ENCODE measurements at regions not wholly inside any gene's neighbourhood (a gene's known extent, or its start where the extent isn't known, plus 50 kb on each side); places are given as distances from the start of the nearest gene placed in this dataset.

- no peak for ATAC-seq
- Mint-ChIP-seq H3K36me3 (no peaks in the 10 kb centered on the region), H3K4me1 (no peaks in the 10 kb centered on the region), H3K4me3 (no peak overlapping the region), H3K27ac (no peak overlapping the region), H3K9me3 (no peaks in the 10 kb centered on the region), H3K27me3 (no peaks in the 10 kb centered on the region)
Observed at GRCh38 chr4:119730671-119730950, 102.0 kb upstream of the PDE5A start.

GRCh38 chr4:119729835-119730670 lies 101.4 kb upstream of the PDE5A start:
- Mint-ChIP-seq H3K9me3 (no peaks in the 10 kb centered on the region), H3K4me3 (no peak overlapping the region), H3K27me3 (no peaks in the 10 kb centered on the region), H3K36me3 (no peaks in the 10 kb centered on the region), H3K4me1 (no peaks in the 10 kb centered on the region), H3K27ac (no peak overlapping the region)
- no peak for ATAC-seq

DNA sequence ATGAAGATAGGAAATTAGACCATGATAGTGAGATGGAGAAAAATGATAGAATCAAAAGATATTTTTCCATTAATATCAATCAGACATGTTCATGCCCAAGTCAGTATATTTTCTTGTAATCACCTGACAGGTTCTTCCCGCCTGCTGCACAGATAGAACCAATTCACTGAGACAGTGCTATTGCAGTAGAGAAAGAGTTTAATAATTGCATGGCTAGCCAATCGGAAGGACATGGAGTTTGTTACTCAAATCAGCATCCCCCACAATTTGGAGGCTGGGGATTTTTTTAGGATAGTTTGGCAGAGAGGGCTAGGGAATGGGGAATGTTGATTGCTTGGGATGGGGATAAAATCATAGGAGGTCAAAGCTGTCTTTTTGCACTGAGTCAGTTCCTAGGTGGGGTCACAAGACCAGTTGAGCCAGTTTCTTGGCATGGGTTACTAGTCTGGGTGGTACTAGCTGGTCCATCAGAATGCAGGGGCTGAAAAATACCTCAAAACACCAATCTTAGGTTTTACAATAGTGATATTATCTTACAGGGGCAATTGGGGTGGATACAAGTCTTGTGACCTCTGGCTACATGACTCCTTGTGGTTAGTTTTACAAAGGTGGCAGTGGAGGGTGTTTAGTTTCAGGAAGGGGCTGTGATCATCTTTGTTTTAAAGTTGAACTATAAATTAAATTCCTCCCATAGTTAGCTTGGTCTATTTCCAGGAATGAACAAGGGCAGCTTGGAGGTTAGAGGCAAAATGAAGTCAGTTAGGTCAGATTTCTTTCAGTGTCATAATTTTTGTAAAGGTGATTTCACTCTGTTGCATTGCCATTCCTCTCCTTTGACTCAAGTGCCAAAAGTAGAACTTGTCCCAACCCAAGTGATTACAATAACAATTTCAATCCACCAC lies 100.3 kb upstream of the PDE5A start:
- H3K9me3 Mint-ChIP-seq = no peaks in the 10 kb centered on the region
- no peaks in the 10 kb centered on the region for H3K4me1 Mint-ChIP-seq
- ATAC-seq = no peak
- no peak overlapping the region for H3K27ac Mint-ChIP-seq
- no peaks in the 10 kb centered on the region for H3K27me3 Mint-ChIP-seq
- H3K36me3 Mint-ChIP-seq = no peaks in the 10 kb centered on the region
- no peak overlapping the region for H3K4me3 Mint-ChIP-seq

GRCh38 chr4:119728185-119728584 lies 99.6 kb upstream of the PDE5A start:
- H3K27ac Mint-ChIP-seq = no peak overlapping the region
- ATAC-seq = no peak
- H3K27me3 Mint-ChIP-seq = no peaks in the 10 kb centered on the region
- no peaks in the 10 kb centered on the region for H3K4me1 Mint-ChIP-seq
- H3K4me3 Mint-ChIP-seq = no peak overlapping the region
- H3K36me3 Mint-ChIP-seq = no peaks in the 10 kb centered on the region
- H3K9me3 Mint-ChIP-seq = no peaks in the 10 kb centered on the region

DNA sequence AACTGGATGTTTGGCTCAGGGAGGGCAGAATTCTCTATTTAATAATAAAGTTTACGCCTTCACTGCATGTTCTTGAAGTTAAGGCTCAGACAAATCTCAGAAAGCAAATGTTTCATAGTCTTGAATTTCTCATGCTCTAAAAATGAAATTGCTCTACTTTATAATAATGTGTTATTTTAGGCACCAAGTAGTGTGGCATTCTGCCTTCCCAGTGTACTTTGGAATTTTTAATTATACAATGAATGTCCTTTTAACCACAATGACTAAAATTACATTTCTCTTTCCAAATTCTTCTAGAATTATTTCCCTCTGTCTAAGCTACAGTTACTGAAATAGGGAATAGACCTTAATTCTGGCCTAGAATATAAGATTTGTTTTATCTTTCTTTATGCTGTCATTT lies 97.9 kb upstream of the PDE5A start:
- no peaks in the 10 kb centered on the region for H3K27me3 Mint-ChIP-seq
- no peaks in the 10 kb centered on the region for H3K4me1 Mint-ChIP-seq
- H3K36me3 Mint-ChIP-seq = no peaks in the 10 kb centered on the region
- no peak overlapping the region for H3K4me3 Mint-ChIP-seq
- no peak overlapping the region for H3K27ac Mint-ChIP-seq
- H3K9me3 Mint-ChIP-seq = no peaks in the 10 kb centered on the region
- ATAC-seq = no peak

DNA sequence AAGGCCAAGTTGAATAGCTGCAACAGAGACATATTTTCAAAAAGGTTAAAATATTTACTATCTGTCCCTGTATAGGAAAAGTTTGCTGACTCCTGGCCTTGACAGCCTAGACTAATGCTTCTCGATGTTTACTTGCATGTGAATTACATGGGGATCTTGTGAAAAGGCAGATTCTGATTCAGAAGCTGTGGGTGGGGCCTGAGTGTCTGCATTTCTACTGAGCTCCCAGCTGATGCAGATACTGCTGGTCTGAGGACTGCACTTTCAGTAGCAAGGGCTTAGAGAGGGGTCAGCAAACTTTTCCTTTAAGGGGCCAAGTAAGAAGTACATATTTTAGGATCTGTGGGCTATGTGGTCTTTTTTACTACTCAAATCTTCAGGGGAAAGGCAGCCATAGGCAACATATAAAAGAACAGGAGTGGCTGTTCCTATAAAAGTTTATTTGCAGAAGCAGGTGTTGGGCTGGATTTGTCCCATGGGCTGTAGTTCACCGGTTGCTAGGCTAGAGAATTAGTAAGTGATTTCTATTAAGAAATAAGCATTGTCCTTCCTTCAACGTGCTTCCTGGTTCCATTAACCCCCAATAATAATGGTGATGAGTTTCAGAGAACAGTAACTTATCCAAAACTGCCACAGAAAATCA lies 97.2 kb upstream of the PDE5A start:
- H3K27me3 Mint-ChIP-seq = no peaks in the 10 kb centered on the region

DNA sequence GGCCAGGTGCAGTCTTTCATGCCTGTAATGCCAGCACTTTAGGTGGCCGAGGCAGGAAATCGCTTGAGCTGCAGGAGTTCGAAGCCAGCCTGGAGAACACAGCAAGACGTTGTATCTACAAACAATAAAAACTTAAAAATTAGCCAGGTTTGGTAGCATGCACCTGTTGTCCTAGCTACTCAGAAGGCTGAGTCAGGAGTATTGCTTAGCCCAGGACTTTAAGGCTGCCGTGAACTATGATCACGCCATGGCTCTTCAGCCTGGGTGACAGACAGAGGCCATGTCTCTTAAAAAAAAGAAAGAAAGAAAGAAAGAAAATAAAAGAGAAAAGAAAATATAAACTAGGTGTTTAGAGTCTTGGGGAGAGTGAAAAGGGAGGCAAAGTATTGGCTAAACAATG lies 96.4 kb upstream of the PDE5A start:
- Mint-ChIP-seq H3K4me1 (no peaks in the 10 kb centered on the region), H3K4me3 (no peak overlapping the region), H3K9me3 (peaks cover 4% of the 10 kb centered on the region), H3K27me3 (no peaks in the 10 kb centered on the region), H3K27ac (no peak overlapping the region), H3K36me3 (no peaks in the 10 kb centered on the region)
- ATAC-seq = no peak

More for the DNA sequence above, 97.2 kb upstream of the PDE5A start:
- no peaks in the 10 kb centered on the region for H3K36me3 Mint-ChIP-seq
- no peaks in the 10 kb centered on the region for H3K9me3 Mint-ChIP-seq
- H3K4me1 Mint-ChIP-seq = no peaks in the 10 kb centered on the region
- no peak overlapping the region for H3K27ac Mint-ChIP-seq
- no peak for ATAC-seq
- H3K4me3 Mint-ChIP-seq = no peak overlapping the region

DNA sequence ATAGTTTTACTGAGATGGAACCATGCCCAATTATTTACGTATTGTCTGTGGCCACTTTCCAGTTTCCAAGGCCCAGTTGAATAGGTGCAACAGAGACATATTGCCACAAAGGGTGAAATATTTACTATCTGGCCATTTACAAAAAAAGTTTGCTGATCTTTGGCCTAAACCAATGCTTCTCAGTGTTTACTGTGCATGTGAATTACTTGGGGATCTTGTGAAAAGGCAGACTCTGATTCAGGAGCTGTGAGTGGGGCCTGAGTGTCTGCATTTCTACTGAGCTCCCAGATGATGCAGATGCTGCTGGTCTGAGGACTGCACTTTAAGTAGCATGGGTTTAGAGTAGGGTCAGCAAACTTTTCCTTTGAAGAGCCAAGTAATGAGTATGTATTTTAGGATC lies 94.1 kb upstream of the PDE5A start:
- H3K27me3 Mint-ChIP-seq = no peaks in the 10 kb centered on the region
- no peaks in the 10 kb centered on the region for H3K4me1 Mint-ChIP-seq
- peaks cover 20% of the 10 kb centered on the region for H3K9me3 Mint-ChIP-seq
- H3K4me3 Mint-ChIP-seq = no peak overlapping the region
- ATAC-seq = no peak
- H3K27ac Mint-ChIP-seq = no peak overlapping the region
- H3K36me3 Mint-ChIP-seq = no peaks in the 10 kb centered on the region

DNA sequence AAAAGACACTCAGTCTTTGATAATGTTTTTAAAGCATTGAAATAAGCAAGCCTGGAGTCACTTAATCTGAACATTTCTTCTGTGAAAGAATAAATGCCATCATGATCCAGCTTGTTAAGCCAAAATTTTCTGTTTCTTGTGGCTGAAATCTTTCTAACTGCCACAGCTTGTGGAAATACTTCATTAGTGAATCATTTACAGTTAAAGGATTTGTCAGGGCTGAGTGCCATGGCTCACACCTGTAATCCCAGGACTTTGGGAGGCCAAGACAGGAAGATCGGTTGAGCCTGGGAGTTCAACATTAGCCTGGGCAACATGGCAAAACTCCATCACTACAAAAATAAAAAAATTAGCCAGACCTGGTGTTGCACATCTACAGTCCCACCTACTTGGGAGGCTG lies 93.3 kb upstream of the PDE5A start:
- H3K4me3 Mint-ChIP-seq = no peak overlapping the region
- ATAC-seq = no peak
- H3K4me1 Mint-ChIP-seq = no peaks in the 10 kb centered on the region
- peaks cover 20% of the 10 kb centered on the region for H3K9me3 Mint-ChIP-seq
- H3K27me3 Mint-ChIP-seq = no peaks in the 10 kb centered on the region
- no peaks in the 10 kb centered on the region for H3K36me3 Mint-ChIP-seq
- H3K27ac Mint-ChIP-seq = no peak overlapping the region

- Mint-ChIP-seq H3K36me3 (peaks cover 5% of the 10 kb centered on the region), H3K27ac (no peak overlapping the region), H3K4me3 (no peak overlapping the region), H3K9me3 (peaks cover 31% of the 10 kb centered on the region), H3K4me1 (no peaks in the 10 kb centered on the region), H3K27me3 (peaks cover 24% of the 10 kb centered on the region)
- ATAC-seq = no peak
Observed at GRCh38 chr4:119715490-119716445, 87.2 kb upstream of the PDE5A start.

- H3K4me1 Mint-ChIP-seq = peaks cover 11% of the 10 kb centered on the region
- H3K4me3 Mint-ChIP-seq = no peak overlapping the region
- no peak overlapping the region for H3K27ac Mint-ChIP-seq
- peaks cover 12% of the 10 kb centered on the region for H3K9me3 Mint-ChIP-seq
- no peaks in the 10 kb centered on the region for H3K36me3 Mint-ChIP-seq
- peaks cover 24% of the 10 kb centered on the region for H3K27me3 Mint-ChIP-seq
- ATAC-seq = no peak
Observed at GRCh38 chr4:119709418-119709817, 80.8 kb upstream of the PDE5A start.

DNA sequence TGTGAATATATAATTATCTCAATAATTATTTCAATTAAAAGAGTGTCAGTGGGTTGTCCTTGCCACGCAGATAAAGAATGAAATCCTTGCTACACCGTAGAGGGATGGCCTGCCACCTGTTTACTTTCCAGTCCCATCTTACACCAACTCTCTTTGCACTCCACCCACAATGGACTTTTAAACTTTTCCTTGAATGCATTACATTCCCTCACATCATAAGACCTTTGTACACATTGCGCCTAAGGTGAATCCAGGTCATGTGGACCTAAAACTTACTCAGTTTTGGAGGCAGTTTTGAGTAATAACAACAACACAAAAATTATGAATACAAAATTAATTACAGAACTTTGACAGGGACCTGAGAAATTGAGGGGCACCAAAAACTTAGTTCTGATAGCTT lies 78.7 kb upstream of the PDE5A start:
- no peak overlapping the region for H3K4me3 Mint-ChIP-seq
- H3K36me3 Mint-ChIP-seq = no peaks in the 10 kb centered on the region
- no peak overlapping the region for H3K27ac Mint-ChIP-seq

DNA sequence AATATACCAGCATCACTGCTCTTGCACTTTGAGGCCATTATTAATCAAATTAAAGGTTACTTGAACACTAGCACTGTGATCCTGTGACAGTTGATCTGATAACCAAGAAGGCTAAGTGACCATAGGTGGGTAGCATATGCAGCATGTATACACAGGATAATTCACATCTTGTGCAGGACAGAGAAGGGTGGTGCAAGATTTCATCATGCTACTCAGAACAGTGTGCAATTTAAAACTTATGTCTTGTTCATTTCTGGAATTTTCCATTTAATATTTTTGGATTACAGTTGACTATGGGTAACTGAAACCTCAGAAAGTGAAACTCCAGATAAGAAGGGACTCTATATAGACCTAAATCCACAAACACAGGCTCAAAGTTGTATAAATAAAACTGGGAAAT lies 78.2 kb upstream of the PDE5A start:
- H3K4me3 Mint-ChIP-seq = no peak overlapping the region
- no peak overlapping the region for H3K27ac Mint-ChIP-seq
- ATAC-seq = no peak
- H3K36me3 Mint-ChIP-seq = no peaks in the 10 kb centered on the region
- H3K27me3 Mint-ChIP-seq = peaks cover 5% of the 10 kb centered on the region
- H3K4me1 Mint-ChIP-seq = peaks cover 11% of the 10 kb centered on the region
- peaks cover 9% of the 10 kb centered on the region for H3K9me3 Mint-ChIP-seq

More for the DNA sequence above, 78.7 kb upstream of the PDE5A start:
- peaks cover 9% of the 10 kb centered on the region for H3K9me3 Mint-ChIP-seq
- H3K4me1 Mint-ChIP-seq = peaks cover 11% of the 10 kb centered on the region
- H3K27me3 Mint-ChIP-seq = peaks cover 10% of the 10 kb centered on the region
- ATAC-seq = no peak

DNA sequence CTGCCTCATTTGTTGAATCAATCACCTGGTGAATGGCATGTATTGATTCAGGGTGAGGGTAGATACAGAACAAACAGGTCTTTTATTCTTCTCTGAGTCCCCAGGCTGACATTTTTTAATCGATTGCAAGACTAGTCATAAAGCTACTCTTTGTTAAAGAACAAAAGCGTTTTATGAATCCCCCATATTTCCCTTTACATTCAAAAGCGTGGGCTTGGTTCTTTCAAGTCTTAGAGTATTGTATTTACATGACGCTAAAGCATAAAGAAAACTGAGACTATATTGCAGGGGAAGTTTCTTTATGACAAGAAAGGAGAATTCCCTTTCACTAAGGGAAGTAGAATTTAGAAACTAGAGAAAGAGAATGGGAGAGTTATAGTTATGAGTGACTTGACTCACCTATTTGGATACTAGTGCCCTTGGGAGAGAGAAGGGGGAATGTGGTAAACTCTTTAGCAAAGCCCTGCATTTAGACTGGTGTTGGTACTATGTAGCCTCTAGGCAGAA lies 69.3 kb upstream of the PDE5A start:
- ATAC-seq = no peak
- Mint-ChIP-seq H3K36me3 (no peaks in the 10 kb centered on the region), H3K4me1 (no peaks in the 10 kb centered on the region), H3K4me3 (no peak overlapping the region), H3K27ac (no peak overlapping the region), H3K27me3 (no peaks in the 10 kb centered on the region), H3K9me3 (peaks cover 5% of the 10 kb centered on the region)
